HCT116 (cell line): ENCODE measurements at regions not wholly inside any gene's neighbourhood (a gene's known extent, or its start where the extent isn't known, plus 50 kb on each side); places are given as distances from the start of the nearest gene placed in this dataset.

Source experiments
- ATAC-seq: fragments of 200-7000 bp; cut with Tn5 transposase; 2 replicates; pipeline ENCODE4 v1.9.1; 2020; ENCODE audit warnings: mild to moderate bottlenecking, moderate library complexity
- BruUV-seq: library from RNA; stranded (reverse); fragments of 400-500 nt; replicated peaks from 2 replicates; lab custom pipeline; 2021; lab: Mats Ljungman, UMichigan
- CTCF ChIA-PET: fragments of 300-600 bp; sonication (Branson Sonifier 250); formaldehyde crosslinking; loops from one replicate; lab custom pipeline; 2021; ENCODE audit warnings: antibody characterized with exemption; lab: Charles Lee
- POLR2A ChIA-PET: fragments of 300-600, 350-600 bp; sonication (Branson Sonifier 250); formaldehyde crosslinking; loops from one replicate; lab custom pipeline; 2021; ENCODE audit warnings: antibody characterized with exemption; lab: Charles Lee
- RAD21 ChIA-PET, 2 experiments: fragments of 300-600 bp; sonication (Branson Sonifier 250); formaldehyde crosslinking; loops; one replicate each; lab custom pipeline; 2023; ENCODE audit warnings: low total read pairs in 2 of 2; ENCODE audit not compliant: uncharacterized antibody in 2 of 2, unreplicated experiment in 2 of 2, low non-redundant PET in 1 of 2; lab: Charles Lee
- DNase-seq: peaks from one replicate; pipeline ENCODE4 v3.0.0-alpha.2; 2010; ENCODE audit warnings: low read depth, low spot score
- H2AFZ ChIP-seq: fragments of 200-600 bp; shearing (Covaris generic), sonication (generic); 2 replicates; pipeline ENCODE4 v1.6.1; 2017; ENCODE audit warnings: low read depth, mixed run types, mixed read lengths, antibody characterized with exemption, low read length; ENCODE audit not compliant: poor library complexity, severe bottlenecking
- H3K27ac ChIP-seq: 2 replicates; pipeline ENCODE4 v1.5.1; 2012; ENCODE audit warnings: low read depth, low read length
- H3K27me3 ChIP-seq: fragments of 200-600 bp; sonication (generic); 2 replicates; pipeline ENCODE4 v1.6.1; 2016; ENCODE audit warnings: mixed run types, low read length, mixed read lengths; ENCODE audit not compliant: insufficient read depth
- H3K36me3 ChIP-seq, 2 experiments: fragments of 200-500 bp in 1 of 2; fragments of 200-600 bp in 1 of 2; sonication (Bioruptor generic) in 1 of 2; sonication (generic) in 1 of 2; 2 replicates each; pipeline versions ENCODE4 v1.5.1 to v1.6.1; 2014 to 2016; ENCODE audit warnings: low read length in 2 of 2, inconsistent platforms in 1 of 2, mixed read lengths in 1 of 2, mixed run types in 1 of 2; ENCODE audit not compliant: insufficient read depth in 2 of 2, control insufficient read depth in 1 of 2
- H3K4me1 ChIP-seq, 2 experiments: fragments of 200-600 bp in 1 of 2; sonication (generic) in 1 of 2; 2 replicates each; pipeline versions ENCODE4 v1.5.1 to v1.6.1; 2012 to 2017; ENCODE audit warnings: low read length in 2 of 2, inconsistent platforms in 1 of 2, mild to moderate bottlenecking in 1 of 2, mixed read lengths in 1 of 2, mixed run types in 1 of 2, moderate library complexity in 1 of 2; ENCODE audit not compliant: insufficient read depth in 2 of 2, control insufficient read depth in 1 of 2
- H3K4me2 ChIP-seq: fragments of 200-600 bp; sonication (generic); 2 replicates; pipeline ENCODE4 v1.6.1; 2017; ENCODE audit warnings: mixed run types, low read length, mixed read lengths
- H3K4me3 ChIP-seq, 2 experiments: fragments of 200-600 bp in 1 of 2; sonication (generic) in 1 of 2; replicated peaks in 1 of 2; 2 replicates each; pipeline ENCODE4 v1.5.1; 2011 to 2016; ENCODE audit warnings: low read length in 2 of 2, control low read depth in 1 of 2, low read depth in 1 of 2, mild to moderate bottlenecking in 1 of 2, mixed read lengths in 1 of 2, mixed run types in 1 of 2
- H3K79me2 ChIP-seq: fragments of 200-600 bp; sonication (generic); 2 replicates; pipeline ENCODE4 v1.6.1; 2017; ENCODE audit warnings: mild to moderate bottlenecking, mixed run types, low read length, moderate library complexity, mixed read lengths; ENCODE audit not compliant: insufficient read depth
- H3K9ac ChIP-seq: fragments of 200-600 bp; sonication (generic); 2 replicates; pipeline ENCODE4 v1.6.1; 2016; ENCODE audit warnings: low read length, mixed read lengths
- H3K9me2 ChIP-seq: fragments of 200-600 bp; sonication (generic), shearing (Covaris generic); 2 replicates; pipeline ENCODE4 v1.6.1; 2017; ENCODE audit warnings: mixed run types, mild to moderate bottlenecking, moderate library complexity; ENCODE audit not compliant: insufficient read depth
- H3K9me3 ChIP-seq, 2 experiments: fragments of 200-500 bp in 1 of 2; fragments of 200-600 bp in 1 of 2; sonication (Bioruptor generic) in 1 of 2; sonication (generic) in 1 of 2; 2 replicates each; pipeline ENCODE4 v1.6.1; 2014 to 2017; ENCODE audit warnings: low read length in 2 of 2, mixed read lengths in 2 of 2, inconsistent platforms in 1 of 2, low read depth in 1 of 2, mild to moderate bottlenecking in 1 of 2, mixed run types in 1 of 2, moderate library complexity in 1 of 2; ENCODE audit not compliant: control insufficient read depth in 1 of 2, insufficient read depth in 1 of 2
- H4K20me1 ChIP-seq: fragments of 200-600 bp; sonication (generic), shearing (Covaris generic); 2 replicates; pipeline ENCODE4 v1.6.1; 2017; ENCODE audit warnings: mixed run types, mild to moderate bottlenecking, moderate library complexity; ENCODE audit not compliant: insufficient read depth
- CBX3 ChIP-seq: IDR thresholded peaks from 2 replicates; pipeline ENCODE4 v1.6.1; 2012; ENCODE audit warnings: low read depth
- ELF1 ChIP-seq: IDR thresholded peaks from 2 replicates; pipeline ENCODE4 v1.6.1; 2012; ENCODE audit warnings: low read depth, borderline replicate concordance
- POLR2A ChIP-seq: IDR thresholded peaks from 2 replicates; pipeline ENCODE4 v1.7.0; 2011; ENCODE audit warnings: borderline replicate concordance; ENCODE audit not compliant: insufficient read depth, insufficient read length; ENCODE audit errors: extremely low read depth
- SIN3A ChIP-seq: IDR thresholded peaks from 2 replicates; pipeline ENCODE4 v1.6.1; 2012; ENCODE audit warnings: low read depth
- SRF ChIP-seq: IDR thresholded peaks from 2 replicates; pipeline ENCODE4 v1.6.1; 2012; ENCODE audit warnings: low read depth
- ZNF274 ChIP-seq: fragments of 200-500 bp; sonication (Bioruptor generic); IDR thresholded peaks from 2 replicates; pipeline ENCODE4 v1.6.1; 2014; ENCODE audit warnings: mild to moderate bottlenecking, low read depth, low read length, inconsistent platforms
- intact Hi-C: fragments of 100-400 bp; cut with micrococcal nuclease; formaldehyde crosslinking; loops from 2 replicates; pipeline ENCODE4 v1.10.0; 2022
- TF ChIP-seq, protein P1 (sequence below): IDR thresholded peaks from 2 replicates; pipeline ENCODE4 v1.6.1; 2011; ENCODE audit warnings: mild to moderate bottlenecking, low read length, moderate library complexity; ENCODE audit not compliant: insufficient replicate concordance; ENCODE audit errors: extremely low read depth
- TF ChIP-seq, protein P2 (sequence below), 3 experiments: fragments of 200-600 bp in 1 of 3; sonication (generic) in 1 of 3; IDR thresholded peaks in 2 of 3; conservative IDR thresholded peaks in 1 of 3; 2 replicates each; pipeline ENCODE4 v1.5.1; 2012 to 2017; ENCODE audit warnings: low read depth in 2 of 3, low read length in 2 of 3, antibody characterized with exemption in 1 of 3, borderline replicate concordance in 1 of 3, control low read depth in 1 of 3, mild to moderate bottlenecking in 1 of 3, mixed read lengths in 1 of 3, mixed run types in 1 of 3, moderate library complexity in 1 of 3; ENCODE audit not compliant: insufficient read depth in 1 of 3
- TF ChIP-seq, protein P3 (sequence below): IDR thresholded peaks from 2 replicates; pipeline ENCODE4 v1.6.1; 2012
- TF ChIP-seq, protein P4 (sequence below): IDR thresholded peaks from 2 replicates; pipeline ENCODE4 v1.6.1; 2012

DNA sequence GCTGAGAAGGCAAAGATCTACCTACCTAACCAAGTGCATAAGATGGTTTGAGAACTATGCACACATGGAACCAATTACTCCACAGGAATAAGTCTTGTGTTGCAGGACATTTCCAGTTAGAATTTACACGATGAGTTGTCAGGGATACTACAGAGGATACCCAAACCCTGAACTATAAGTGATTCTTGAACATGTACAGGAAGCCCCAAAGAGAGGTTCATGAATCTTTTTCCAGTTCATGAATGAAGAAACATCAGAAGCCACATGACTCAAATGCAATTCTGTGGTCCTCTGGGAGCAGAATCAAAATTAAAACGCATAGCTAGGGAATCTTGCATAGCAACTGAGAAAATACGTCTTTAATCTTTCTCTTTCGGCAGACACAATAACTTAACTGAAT lies 114.1 kb upstream of the LMCD1 start:
- RAD21 ChIA-PET: no interaction called here
- H3K4me2 ChIP-seq: no peak overlapping the region
- H3K9ac ChIP-seq: no peak overlapping the region
- H3K27me3 ChIP-seq: no peaks in the 10 kb centered on the region
- H4K20me1 ChIP-seq: no peaks in the 10 kb centered on the region
- H2AFZ ChIP-seq: no peak overlapping the region
- TF ChIP-seq ELF1 (no peak), SIN3A (no peak), ZNF274 (no peak), POLR2A (no peak), SRF (no peak), CBX3 (no peak)
- TF ChIP-seq, protein P1, sequence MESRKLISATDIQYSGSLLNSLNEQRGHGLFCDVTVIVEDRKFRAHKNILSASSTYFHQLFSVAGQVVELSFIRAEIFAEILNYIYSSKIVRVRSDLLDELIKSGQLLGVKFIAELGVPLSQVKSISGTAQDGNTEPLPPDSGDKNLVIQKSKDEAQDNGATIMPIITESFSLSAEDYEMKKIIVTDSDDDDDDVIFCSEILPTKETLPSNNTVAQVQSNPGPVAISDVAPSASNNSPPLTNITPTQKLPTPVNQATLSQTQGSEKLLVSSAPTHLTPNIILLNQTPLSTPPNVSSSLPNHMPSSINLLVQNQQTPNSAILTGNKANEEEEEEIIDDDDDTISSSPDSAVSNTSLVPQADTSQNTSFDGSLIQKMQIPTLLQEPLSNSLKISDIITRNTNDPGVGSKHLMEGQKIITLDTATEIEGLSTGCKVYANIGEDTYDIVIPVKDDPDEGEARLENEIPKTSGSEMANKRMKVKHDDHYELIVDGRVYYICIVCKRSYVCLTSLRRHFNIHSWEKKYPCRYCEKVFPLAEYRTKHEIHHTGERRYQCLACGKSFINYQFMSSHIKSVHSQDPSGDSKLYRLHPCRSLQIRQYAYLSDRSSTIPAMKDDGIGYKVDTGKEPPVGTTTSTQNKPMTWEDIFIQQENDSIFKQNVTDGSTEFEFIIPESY: no peak
- TF ChIP-seq, protein P2, sequence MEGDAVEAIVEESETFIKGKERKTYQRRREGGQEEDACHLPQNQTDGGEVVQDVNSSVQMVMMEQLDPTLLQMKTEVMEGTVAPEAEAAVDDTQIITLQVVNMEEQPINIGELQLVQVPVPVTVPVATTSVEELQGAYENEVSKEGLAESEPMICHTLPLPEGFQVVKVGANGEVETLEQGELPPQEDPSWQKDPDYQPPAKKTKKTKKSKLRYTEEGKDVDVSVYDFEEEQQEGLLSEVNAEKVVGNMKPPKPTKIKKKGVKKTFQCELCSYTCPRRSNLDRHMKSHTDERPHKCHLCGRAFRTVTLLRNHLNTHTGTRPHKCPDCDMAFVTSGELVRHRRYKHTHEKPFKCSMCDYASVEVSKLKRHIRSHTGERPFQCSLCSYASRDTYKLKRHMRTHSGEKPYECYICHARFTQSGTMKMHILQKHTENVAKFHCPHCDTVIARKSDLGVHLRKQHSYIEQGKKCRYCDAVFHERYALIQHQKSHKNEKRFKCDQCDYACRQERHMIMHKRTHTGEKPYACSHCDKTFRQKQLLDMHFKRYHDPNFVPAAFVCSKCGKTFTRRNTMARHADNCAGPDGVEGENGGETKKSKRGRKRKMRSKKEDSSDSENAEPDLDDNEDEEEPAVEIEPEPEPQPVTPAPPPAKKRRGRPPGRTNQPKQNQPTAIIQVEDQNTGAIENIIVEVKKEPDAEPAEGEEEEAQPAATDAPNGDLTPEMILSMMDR (IDR thresholded peaks at IDR 0.05 in 2 of 3, conservative IDR thresholded peaks at IDR 0.05 in 1 of 3; ENCODE audit: borderline replicate concordance in 1 of 3, insufficient read depth in 1 of 3, low read depth in 2 of 3, low read length in 2 of 3): no peak
- TF ChIP-seq, protein P3, sequence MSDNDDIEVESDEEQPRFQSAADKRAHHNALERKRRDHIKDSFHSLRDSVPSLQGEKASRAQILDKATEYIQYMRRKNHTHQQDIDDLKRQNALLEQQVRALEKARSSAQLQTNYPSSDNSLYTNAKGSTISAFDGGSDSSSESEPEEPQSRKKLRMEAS: no peak
- TF ChIP-seq, protein P4, sequence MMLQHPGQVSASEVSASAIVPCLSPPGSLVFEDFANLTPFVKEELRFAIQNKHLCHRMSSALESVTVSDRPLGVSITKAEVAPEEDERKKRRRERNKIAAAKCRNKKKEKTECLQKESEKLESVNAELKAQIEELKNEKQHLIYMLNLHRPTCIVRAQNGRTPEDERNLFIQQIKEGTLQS: no peak
- POLR2A ChIA-PET: no interaction called here
- no peaks in the 10 kb centered on the region for H3K9me3 ChIP-seq
- intact Hi-C loops: no loop called here
- H3K4me1 ChIP-seq: no peaks in the 10 kb centered on the region
- no peak overlapping the region for H3K4me3 ChIP-seq
- DNase-seq (no peak), ATAC-seq (no peak)
- CTCF ChIA-PET: no interaction called here
- no peaks in the 10 kb centered on the region for H3K79me2 ChIP-seq
- H3K36me3 ChIP-seq: no peaks in the 10 kb centered on the region
- BruUV-seq: no TSS peak
- H3K27ac ChIP-seq: no peak overlapping the region
- H3K9me2 ChIP-seq: no peaks in the 10 kb centered on the region
